ENCODE measurements at regions not wholly inside any gene's neighbourhood (a gene's known extent, or its start where the extent isn't known, plus 50 kb on each side); places are given as distances from the start of the nearest gene placed in this dataset.

- intact Hi-C loops (cut with DNase I, micrococcal nuclease), result loop anchor here in 1 of 2 experiments (10.0 kb wide), 1 partner anchor 170 kb away; no protein-coding TSS in a partner anchor
- no peak overlapping the region for H3K27ac ChIP-seq (ENCODE audit: low read depth in 1 of 2, low read length in 2 of 2)
- peaks cover 0 to 5% of the 10 kb centered on the region in 2 experiments for H3K27me3 ChIP-seq (ENCODE audit: control insufficient read depth in 1 of 2, insufficient read depth in 2 of 2, low read length in 2 of 2)
- Mint-ChIP-seq H3K27ac (no peak overlapping the region), H3K9me3 (peaks cover 4% of the 10 kb centered on the region), H3K4me1 (ENCODE audit: low read depth) (no peaks in the 10 kb centered on the region), H3K27me3 (peaks cover 15% of the 10 kb centered on the region), H3K4me3 (no peak overlapping the region), H3K36me3 (ENCODE audit: low read depth) (no peaks in the 10 kb centered on the region)
- no peaks in the 10 kb centered on the region for H3K36me3 ChIP-seq (ENCODE audit: insufficient read depth, low read length)
- peaks cover 8 to 10% of the 10 kb centered on the region in 2 experiments for H3K9me3 ChIP-seq (ENCODE audit: control insufficient read depth in 1 of 2, insufficient read depth in 1 of 2, low read length in 2 of 2)
- no peak for TF ChIP-seq CTCF (IDR thresholded peaks at IDR 0.05)
- H3K4me3 ChIP-seq (ENCODE audit: low read length), result no peak overlapping the region
- ChIA-PET CTCF (no interaction called here), POLR2A (no interaction called here)
- ATAC-seq (ENCODE audit: poor library complexity), result no peak
- DNase-seq, result no peak
- H3K4me1 ChIP-seq (ENCODE audit: insufficient read depth, low read length), result no peaks in the 10 kb centered on the region
Observed at GRCh38 chr2:200044453-200044852, 89.1 kb downstream of the MAIP1 start.

GRCh38 chr2:200048421-200048820 lies 93.0 kb downstream of the MAIP1 start:
- POLR2A ChIA-PET, result no interaction called here
- no peak overlapping the region for H3K27ac ChIP-seq (ENCODE audit: low read depth in 1 of 2, low read length in 2 of 2)
- Mint-ChIP-seq H3K4me3 (no peak overlapping the region), H3K4me1 (ENCODE audit: low read depth) (no peaks in the 10 kb centered on the region), H3K27me3 (peaks cover 32% of the 10 kb centered on the region), H3K27ac (no peak overlapping the region), H3K36me3 (ENCODE audit: low read depth) (no peaks in the 10 kb centered on the region), H3K9me3 (peaks cover 4% of the 10 kb centered on the region)
- H3K9me3 ChIP-seq (ENCODE audit: control insufficient read depth in 1 of 2, insufficient read depth in 1 of 2, low read length in 2 of 2), result peaks cover 8 to 10% of the 10 kb centered on the region in 2 experiments
- H3K36me3 ChIP-seq (ENCODE audit: insufficient read depth, low read length), result no peaks in the 10 kb centered on the region
- no peak for ATAC-seq (ENCODE audit: poor library complexity)
- CTCF ChIA-PET, result interaction anchor here (0.7 kb wide), 1 partner anchor 185 kb away, joined by 4 read pairs; no protein-coding TSS in a partner anchor
- H3K27me3 ChIP-seq (ENCODE audit: control insufficient read depth in 1 of 2, insufficient read depth in 2 of 2, low read length in 2 of 2), result peaks cover 0 to 5% of the 10 kb centered on the region in 2 experiments
- no peak for DNase-seq
- no peak for TF ChIP-seq CTCF (IDR thresholded peaks at IDR 0.05)
- H3K4me3 ChIP-seq (ENCODE audit: low read length), result no peak overlapping the region
- intact Hi-C loops (cut with DNase I, micrococcal nuclease), result loop anchor here in 1 of 2 experiments (10.0 kb wide), 1 partner anchor 166 kb away; no protein-coding TSS in a partner anchor
- no peaks in the 10 kb centered on the region for H3K4me1 ChIP-seq (ENCODE audit: insufficient read depth, low read length)

DNA sequence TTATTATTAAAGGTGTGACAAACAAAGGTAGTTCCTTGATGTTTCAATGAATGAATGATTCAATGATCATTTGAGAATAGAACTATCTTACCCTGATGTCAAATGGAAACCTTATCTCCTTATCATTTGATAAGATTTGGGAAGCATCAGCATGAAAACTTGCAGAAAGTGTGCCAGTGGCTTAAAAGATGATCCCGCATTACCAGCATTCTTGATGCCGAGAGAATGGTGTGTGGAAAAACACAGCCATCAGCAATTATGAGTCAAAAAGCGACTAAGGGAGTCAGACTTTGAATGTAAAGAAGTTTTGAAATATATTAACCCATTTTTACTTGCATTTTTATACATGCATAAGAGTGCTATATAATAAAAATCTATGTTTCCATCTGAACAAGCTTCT lies 93.7 kb downstream of the MAIP1 start:
- H3K9me3 ChIP-seq (ENCODE audit: control insufficient read depth in 1 of 2, insufficient read depth in 1 of 2, low read length in 2 of 2), result peaks cover 8 to 10% of the 10 kb centered on the region in 2 experiments
- POLR2A ChIA-PET, result no interaction called here
- peaks cover 4 to 5% of the 10 kb centered on the region in 2 experiments for H3K27me3 ChIP-seq (ENCODE audit: control insufficient read depth in 1 of 2, insufficient read depth in 2 of 2, low read length in 2 of 2)
- CTCF ChIA-PET, result no interaction called here
- Mint-ChIP-seq H3K27me3 (peaks cover 38% of the 10 kb centered on the region), H3K36me3 (ENCODE audit: low read depth) (no peaks in the 10 kb centered on the region), H3K4me3 (no peak overlapping the region), H3K4me1 (ENCODE audit: low read depth) (no peaks in the 10 kb centered on the region), H3K9me3 (peaks cover 4% of the 10 kb centered on the region), H3K27ac (no peak overlapping the region)
- DNase-seq, result no peak
- no peak overlapping the region for H3K4me3 ChIP-seq (ENCODE audit: low read length)
- H3K36me3 ChIP-seq (ENCODE audit: insufficient read depth, low read length), result no peaks in the 10 kb centered on the region
- no peaks in the 10 kb centered on the region for H3K4me1 ChIP-seq (ENCODE audit: insufficient read depth, low read length)
- intact Hi-C loops (cut with DNase I, micrococcal nuclease), result loop anchor here in 1 of 2 experiments (10.0 kb wide), 1 partner anchor 166 kb away; no protein-coding TSS in a partner anchor
- ATAC-seq (ENCODE audit: poor library complexity), result no peak
- H3K27ac ChIP-seq (ENCODE audit: low read depth in 1 of 2, low read length in 2 of 2), result no peak overlapping the region
- no peak for TF ChIP-seq CTCF (IDR thresholded peaks at IDR 0.05)

Measured in CD4-positive, alpha-beta T cell (primary cell).